ENCODE measurements at regions not wholly inside any gene's neighbourhood (a gene's known extent, or its start where the extent isn't known, plus 50 kb on each side); places are given as distances from the start of the nearest gene placed in this dataset.
A peak's percentile ranks its signal among the peaks of the same experiment; 100 is the strongest.

DNA sequence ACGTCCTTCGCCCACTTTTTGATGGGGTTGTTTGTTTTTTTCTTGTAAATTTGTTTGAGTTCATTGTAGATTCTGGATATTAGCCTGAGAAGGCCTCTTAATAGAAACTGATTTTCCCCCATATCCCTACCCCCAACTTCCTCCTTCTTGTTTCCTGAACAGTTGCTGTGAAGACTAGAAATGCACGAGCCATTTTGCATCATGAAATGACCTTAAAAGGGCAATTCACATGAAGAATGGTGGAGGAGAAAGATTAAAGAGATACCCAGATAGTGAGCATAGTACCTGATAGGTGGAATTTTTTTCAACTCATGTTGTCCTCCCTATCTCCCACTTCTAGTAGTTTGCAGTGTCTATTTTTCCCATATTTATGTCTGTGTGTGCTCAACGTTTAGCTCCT lies 55.2 kb upstream of the KCNH8 start:
- DNase-seq: no peak

DNA sequence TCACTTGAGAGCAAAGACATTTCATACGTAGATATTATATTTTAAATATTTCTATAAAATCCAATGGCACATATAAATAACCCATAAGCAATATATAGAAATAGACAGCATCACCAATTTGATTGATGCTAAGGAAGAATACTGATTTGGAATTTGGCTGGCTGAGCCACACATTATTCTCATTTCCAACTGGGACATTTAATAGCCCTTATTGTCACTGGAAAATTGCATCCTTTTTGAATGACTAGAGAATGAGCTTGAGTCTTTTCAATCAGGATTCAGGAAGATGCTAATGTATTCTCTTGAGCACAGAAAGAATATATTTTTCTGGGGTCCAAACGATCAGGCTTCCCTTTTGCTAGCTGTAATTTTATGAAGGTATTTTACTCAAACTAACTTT lies 70.9 kb upstream of the KCNH8 start:
- no peak for DNase-seq

DNA sequence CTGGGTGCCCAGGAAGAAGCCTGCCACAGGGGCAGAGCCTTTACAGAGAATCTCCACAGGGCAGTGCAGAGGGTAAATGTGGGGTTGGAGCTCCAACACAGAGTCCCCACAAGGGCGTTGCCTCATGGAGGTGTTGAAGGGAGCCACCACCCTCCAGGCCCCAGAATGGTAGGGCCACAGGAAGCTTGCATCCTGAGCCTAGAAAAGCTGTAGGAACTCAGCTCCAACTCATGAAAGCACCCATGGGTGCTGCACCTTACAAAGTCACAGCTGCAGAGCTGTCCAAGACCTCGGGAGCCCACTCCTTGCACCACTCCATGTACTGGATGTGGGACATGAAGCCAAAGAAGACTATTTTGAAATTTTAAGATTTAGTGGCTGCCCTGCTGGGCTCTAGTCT lies 73.3 kb upstream of the KCNH8 start:
- DNase-seq: no peak

DNA sequence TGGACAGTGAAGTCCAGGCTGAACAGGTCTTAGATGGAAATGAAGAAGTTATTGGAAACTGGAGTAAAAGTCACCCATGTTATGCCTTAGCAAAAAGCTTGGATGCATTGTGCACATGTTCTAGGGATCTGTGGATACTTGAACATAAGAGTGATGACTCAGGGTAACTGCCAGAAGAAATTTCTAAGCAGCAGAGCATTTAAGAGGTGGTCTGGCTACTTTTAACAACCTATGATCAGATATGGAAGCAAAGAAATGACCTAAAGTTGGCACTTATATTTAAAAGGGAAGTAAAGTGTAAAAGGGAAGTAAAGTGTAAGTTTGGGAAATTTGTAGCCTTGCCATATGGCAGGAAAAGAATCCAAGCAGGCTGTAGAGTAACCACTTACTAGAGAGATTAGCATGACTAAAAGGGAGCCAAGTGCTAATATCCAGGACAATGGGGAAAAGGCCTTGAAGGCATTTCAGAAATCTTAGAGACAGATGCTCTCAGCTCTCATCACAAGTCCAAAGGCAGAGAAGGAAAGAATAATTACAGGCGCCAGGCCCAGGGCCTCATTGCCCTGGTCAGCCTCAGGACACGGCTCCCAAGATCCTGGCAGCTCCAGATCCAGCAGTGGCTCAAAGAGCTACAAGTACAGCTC lies 73.9 kb upstream of the KCNH8 start:
- no peak for DNase-seq

DNA sequence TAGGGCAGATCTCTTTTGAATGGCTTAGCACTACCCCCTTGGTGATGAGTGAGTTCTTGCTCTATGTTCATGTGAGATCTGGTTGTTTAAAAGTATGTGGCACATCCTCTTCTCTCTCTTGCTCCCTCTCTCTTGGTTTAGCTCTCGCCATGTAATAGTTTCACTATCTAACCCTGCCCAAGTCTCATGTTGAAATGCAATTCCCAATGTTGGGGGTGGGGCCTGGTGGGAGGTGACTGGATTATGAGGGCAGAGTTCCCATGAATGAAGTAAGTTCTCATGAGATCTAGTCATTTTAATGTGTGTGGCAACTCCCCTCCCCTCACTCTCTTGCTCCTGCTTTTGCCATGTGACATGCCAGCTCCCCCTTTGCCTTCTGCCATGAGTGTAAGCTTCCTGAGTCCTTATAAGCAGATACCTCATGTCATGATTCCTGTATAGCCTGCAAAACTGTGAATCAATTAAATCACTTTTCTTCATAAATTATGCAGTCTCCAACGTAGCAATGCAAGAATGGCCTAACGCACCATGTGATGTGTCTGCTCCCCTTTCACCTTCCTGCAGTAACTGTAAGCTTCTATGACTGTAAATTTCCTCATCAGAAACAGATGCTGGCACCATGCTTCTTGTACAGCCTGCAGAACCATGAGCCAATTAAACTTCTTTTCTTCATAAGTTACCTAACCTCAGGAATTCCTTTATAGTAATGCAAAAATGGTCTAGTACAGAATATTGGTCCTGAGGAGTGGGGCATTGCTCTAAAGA lies 74.8 kb upstream of the KCNH8 start:
- DNase-seq: no peak

DNA sequence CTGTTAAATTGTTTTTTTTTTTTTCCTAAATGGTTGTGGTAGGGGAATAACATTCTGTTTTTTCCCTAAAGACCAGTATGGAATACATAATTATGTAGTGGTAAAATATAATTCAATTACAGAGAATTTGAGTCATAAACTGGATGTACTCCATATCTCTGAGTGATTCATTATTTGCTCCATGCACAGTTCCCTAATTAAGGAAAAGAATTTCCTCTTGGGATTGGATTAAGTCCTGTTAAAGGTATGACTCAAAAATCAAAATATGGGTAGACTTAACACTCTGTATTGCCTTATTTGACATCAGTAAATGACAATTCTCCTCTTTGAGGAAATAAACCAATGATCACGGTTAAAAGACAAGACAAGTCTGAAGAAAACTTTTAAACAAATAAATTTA lies 78.0 kb upstream of the KCNH8 start:
- no peak for DNase-seq

DNA sequence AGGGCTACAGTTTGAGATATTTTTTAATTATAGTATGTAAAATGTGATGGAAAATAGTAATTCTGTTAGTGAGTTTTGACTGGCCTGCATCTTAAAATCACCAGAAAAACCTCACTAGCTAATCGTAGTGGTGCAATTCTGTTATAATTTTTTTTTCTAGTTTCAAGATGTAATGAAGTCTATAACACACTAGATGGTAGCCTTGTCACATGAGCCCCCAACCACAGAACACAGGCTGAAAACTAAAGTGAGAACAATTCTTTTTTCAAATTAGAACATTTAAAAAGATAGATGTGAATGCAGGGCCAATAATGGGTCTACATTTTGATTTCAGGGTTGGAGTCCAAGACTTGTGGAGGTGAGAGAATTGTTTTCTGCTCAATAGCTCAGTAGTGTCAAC lies 83.3 kb upstream of the KCNH8 start:
- DNase-seq: peak; percentile 2

DNA sequence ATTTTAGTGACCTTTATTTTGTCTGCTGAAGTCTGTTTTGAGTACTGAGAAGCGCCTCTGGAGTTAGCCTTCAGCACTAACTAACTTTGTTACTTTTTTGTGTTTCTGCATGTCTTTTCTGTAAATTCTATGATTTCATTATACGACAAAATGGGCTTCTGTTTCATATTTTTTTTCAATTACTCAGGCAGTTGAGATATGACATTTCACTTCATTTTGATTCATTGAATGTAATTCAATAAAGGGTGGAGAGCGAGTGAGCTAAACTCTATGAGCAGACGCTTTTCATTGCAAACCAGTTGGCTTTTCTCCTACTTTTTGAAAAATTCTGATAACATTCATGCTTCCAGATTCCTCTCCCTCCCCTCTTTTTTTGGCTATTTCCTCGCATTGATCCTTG lies 84.4 kb upstream of the KCNH8 start:
- DNase-seq: no peak

DNA sequence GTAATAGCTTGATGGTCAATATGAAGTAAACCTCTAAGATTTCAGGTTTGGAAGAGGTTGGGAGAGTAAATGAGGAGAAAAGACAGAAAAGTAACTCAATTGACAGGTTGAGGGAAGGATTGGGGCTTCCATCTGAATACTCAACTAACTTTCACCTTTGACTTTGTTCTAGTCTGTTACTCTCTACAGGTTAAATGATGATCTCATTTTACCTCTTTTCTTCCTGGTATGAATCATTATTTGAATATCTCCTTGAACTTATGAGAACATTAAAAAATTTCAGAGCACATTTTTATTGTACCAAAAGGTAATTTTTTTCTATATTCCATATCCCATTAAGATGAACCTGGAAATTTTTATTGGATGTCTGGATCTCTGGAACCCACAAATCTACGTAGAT lies 87.9 kb upstream of the KCNH8 start:
- no peak for DNase-seq

DNA sequence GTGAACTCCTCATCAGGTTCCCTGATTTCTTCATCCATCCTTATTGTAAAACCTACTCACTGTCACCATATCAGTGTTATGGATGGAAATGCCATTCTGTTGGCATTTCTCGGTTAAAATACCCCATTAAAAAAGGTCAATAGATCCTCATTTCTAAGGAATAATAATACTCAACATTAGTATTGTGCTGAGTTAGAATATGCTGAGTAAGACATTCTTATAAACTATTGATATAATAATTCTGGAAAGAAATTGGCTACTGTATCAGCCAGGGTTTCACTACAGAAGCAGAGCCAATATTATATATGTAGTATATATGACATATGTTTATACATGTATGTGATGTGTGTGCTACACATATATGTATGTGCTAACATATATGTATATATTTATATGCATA lies 95.4 kb upstream of the KCNH8 start:
- DNase-seq: no peak

DNA sequence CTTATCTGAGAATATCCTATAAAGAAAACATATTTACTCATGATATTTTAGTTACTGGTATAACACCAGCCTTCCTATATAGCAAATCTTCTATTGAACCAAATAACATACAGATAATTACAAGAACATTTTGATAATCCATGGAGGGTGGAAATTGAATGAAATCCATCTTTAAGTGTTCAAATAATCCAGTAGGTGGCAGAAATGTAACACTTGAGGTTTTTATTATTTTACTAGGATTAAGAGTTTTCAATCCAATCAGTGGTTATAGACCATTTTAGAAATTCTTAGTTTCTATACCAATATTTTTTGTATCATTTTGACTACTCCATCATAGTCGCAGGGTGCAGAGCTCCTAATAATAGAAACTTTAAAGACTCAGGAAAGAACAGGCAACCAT lies 101.9 kb upstream of the KCNH8 start:
- peak; percentile 0 for DNase-seq

DNA sequence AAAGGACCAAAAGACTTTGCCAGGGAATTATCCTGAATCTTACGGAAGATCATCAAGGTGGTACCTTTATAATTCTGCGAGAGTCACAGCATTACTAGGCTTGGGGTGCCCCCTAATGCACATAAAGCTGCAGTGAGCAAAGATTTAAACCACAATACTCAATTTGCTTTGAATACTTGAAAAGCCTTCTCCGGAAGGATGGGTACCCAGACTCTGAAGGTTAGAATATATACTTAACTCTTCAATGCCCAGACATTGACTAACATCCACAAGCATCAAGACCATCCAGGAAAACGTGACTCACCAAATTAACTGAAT lies 117.8 kb upstream of the KCNH8 start:
- DNase-seq: no peak

DNA sequence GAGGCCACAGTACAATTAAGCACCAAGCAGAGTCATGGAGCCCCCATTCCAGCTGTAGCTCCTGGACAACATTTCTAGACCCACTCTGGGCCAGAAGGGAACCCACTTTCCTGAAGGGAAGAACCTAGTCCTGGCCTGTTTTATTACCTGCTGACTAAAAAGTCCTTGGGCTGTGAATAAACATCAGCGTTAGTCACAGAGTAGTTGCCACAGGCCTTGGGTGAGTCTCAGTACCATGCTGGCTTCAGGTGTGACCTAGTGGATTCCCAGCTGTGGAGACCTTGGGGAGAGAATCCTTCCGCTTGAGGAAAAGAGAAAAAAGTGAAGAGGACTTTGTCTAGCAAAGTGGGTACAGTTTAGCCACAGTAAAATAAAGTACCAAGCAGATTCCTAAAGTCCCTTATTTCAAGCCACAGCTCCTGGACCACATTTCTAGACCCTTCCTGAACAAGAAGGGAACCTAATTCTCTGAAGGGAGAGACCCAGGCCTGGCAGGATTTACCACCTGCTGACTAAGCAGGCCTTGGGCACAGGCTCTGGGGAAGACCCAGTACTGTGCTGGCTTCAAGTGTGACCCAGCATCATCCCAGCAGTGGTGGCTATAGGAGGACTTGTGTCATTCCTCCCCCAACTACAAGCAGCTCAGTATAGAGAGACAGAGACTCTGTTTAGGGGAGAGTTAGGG lies 118.3 kb upstream of the KCNH8 start:
- DNase-seq: no peak

DNA sequence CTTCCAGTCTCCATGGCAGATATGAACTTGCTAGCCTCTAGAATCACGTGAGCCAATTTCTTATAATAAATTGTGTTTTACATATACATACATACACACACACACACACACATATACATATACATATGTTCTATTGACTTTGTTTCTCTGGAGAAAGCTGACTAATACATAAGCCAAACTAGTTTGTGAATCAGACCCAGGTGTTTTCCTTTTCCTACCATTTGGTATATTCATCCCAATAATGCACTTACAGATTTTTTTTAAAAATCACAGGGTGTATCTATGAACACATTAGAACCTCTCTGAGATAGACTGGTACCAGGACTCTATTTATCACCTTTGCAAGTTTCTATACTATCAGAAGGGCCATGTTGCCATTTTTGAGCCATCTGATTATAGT lies 122.9 kb upstream of the KCNH8 start:
- DNase-seq: no peak

DNA sequence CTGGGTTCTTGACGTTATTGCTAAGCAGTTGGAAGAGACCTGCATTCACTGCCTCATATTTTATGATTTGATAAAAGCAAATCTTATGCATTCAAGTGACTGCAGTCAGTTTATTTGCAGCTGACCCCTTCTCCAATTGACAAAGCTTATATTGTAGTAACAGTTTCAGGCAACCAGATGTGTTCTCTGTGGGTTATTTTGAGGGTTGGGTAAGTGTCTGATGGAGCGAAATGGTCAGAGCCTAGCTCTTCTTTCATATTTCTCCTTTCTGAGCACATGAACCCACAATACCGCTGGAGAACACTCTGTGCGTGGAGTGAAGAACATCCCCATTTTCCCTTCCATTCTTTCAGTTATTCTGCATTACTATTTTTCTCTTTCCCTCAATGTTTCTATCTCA lies 125.8 kb upstream of the KCNH8 start:
- DNase-seq: no peak

DNA sequence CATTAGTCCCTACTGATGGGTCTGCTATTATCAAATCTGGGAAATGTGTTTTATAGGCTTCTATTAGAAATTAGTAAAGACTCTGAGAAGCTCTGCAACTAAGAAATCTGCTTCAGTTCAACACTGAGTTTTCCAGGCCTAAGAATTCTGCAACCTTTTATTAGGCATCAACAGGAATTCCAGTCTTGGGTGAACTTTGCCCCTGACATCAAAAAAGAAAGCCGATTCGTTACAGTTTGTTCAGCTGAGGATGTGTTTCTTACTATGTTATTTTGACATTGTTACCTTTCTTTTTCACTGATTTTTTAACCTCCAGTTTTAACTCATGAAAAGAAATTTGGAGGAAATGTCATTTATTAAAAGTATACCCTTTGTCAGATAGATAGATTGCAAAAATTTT lies 131.5 kb upstream of the KCNH8 start:
- no peak for DNase-seq

DNA sequence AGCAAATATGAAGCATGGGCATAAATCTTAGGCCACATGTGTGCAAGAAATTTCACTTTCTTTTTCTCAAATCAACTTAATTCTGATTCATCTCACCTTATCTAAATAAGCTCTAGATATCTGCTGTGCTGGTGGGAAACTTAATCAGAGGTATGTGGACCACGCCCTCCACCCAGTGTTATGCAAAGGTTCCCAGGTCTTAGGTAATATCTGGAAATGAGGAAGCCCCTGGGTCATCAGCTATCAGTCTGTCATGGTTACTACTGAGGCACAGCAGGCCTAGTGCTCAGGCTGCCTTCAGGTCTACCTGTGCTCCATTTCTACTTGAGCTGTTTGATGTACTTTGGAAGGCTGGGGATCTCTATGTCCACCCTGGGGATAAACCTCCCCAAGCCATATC lies 134.4 kb upstream of the KCNH8 start:
- DNase-seq: no peak

DNA sequence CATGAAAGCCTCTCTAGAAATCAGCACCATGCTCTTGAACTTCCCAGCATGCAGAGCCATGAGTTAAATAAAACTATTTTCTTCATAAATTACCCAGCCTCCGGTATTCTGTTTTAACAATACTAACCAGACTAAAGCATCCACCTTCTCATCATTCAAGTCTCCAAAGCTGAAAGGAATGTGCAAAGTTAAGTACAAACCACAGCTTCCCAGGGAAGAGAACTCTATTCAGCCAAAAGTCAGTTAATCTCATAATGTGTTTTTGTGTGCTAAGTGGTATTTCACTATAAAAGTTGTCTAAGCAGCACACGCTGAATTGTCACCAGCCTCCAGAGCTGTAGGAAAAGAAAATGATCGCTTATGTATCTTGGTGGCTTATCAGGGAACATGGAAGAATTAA lies 135.5 kb upstream of the KCNH8 start:
- DNase-seq: no peak

DNA sequence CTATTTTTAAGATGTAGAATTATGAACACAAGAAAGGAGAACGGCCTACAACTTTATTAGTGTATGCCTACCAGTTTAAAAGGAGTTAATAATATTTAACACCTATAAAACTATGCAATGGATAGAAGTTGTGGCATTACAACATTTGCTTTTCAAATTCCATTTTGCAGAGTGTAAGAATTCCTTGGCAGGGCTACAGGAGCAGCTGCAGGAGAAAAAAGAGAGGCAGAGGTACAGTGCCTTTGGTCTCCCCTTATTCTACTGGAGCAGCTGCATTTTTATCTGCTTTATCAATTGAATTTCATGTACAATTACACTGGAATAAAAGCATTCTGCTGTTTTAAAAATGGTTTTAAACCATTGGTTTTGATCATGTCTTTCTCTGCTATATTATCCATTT lies 145.7 kb upstream of the KCNH8 start:
- no peak for DNase-seq

DNA sequence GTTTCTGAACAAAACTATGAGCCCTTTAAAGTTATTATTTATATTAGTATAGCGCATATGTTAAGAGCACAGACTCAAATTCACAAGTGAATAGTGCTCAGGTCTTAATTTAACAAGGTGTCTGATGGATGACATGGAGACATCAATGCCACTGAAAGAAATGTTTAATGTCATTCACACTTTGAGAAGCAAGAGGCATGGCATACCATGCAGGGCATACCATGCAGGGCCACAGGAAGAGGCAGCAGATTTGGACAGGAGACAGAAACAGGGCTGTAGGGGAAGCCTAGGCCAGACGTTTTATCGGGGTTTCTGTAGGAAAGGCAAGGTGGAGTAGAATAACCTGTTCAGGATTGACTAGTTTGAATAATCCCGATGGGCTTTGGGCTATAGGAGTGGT lies 150.2 kb upstream of the KCNH8 start:
- no peak for DNase-seq

DNA sequence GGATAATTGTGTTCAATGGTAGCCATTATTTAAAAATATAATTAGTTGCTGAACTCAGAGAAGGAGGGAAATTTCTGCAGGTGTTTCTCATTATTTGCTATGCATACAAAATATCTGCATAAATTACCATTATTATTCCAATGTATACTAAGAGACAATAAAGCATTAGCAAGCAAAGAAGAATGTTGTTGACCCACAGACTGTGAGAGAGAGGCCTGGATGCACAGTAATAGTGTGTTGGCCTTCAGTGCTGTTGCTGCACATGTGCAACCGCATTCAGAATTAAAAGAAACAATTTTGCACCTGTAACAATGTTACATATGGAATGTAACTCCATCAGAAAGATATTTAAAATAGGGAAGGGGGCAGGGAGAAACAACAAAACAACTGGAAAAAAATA lies 155.6 kb upstream of the KCNH8 start:
- DNase-seq: no peak

DNA sequence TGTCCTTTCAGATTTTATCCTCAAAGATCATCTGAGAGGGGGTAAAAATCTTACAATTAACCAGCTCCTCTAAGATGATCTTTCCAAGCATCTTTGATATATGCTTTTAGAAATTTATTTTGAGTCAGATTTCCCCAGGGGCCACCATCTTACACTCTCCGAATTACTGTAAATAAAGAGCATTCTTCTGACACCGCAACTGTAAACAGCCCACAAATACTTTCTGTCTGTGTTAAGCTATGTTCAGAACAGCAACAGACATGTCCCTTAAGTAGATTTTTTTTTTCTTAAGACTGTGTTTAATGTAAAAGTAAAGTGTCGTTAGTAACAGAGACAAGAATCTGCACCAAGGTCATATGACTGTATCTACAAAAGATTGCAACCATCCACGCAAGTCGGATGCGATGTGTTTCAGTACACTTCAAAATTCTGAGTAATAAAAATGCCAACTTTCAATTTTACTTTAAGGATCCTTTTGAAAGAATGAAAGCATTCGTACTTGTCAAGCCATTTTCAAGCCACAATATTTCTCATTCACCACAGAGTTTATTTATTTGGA lies 159.0 kb upstream of the KCNH8 start:
- DNase-seq: no peak

DNA sequence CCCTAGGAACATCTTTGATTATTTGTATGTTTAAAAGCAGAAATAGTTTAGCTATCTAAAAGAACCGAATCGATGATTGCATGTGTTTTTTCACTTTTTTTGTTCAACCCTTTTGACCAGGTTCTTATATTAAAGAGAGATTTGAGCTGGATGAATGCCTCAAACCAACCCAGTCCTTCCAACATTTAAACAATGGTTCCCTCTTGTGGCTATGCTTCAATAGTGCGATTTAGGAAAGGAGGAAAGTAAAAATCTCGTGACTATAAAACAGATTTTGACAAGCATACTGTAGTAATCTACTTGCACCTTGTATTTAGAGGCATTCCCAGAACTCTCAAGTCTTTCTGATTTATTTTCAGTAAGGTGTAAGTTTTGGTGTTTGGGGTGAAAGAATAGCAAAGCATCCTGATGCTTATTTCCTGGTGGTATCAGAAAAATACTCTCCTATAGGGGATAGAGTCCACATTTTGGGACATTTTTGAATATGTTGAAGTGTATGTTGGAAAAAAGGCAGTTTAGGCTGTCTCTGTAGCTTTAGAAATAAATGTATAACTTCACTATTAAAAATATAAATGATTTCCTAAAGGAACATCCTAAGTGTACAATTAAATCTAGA lies 159.6 kb upstream of the KCNH8 start:
- peak; percentile 36 for DNase-seq

All from NCI-H1694 treated with DMSO at 0.1 percent for 48 hours (cell line).